MG63 (cell line): ENCODE measurements at regions not wholly inside any gene's neighbourhood (a gene's known extent, or its start where the extent isn't known, plus 50 kb on each side); places are given as distances from the start of the nearest gene placed in this dataset.
"Not testable (repeated sequence)": the region's sequence is repeated elsewhere in the genome, so short reads cannot be mapped to it uniquely, and the experiment has no call there.

Experiments
- DNase-seq: peaks from one replicate; pipeline ENCODE4 v3.0.0-alpha.2; 2020
- H3K27me3 ChIP-seq: fragments of 250-450 bp; sonication (Bioruptor Pico); 2 replicates; pipeline ENCODE4 v1.5.1; 2020; ENCODE audit warnings: mild to moderate bottlenecking, moderate library complexity
- H3K36me3 ChIP-seq: fragments of 250-450 bp; sonication (Bioruptor Pico); 2 replicates; pipeline ENCODE4 v1.5.1; 2020; ENCODE audit warnings: mild to moderate bottlenecking, moderate library complexity
- H3K4me3 ChIP-seq: fragments of 250-450 bp; sonication (Bioruptor Pico); 2 replicates; pipeline ENCODE4 v1.5.1; 2020; ENCODE audit warnings: mild to moderate bottlenecking, moderate library complexity
- H3K9me3 ChIP-seq: fragments of 250-450 bp; sonication (Bioruptor Pico); 2 replicates; pipeline ENCODE4 v1.5.1; 2020; ENCODE audit warnings: mild to moderate bottlenecking, moderate library complexity

GRCh38 chr13:74243637-74244526 is 109.7 kb upstream of the KLF12 start:
- H3K9me3 ChIP-seq = peaks cover 25% of the 10 kb centered on the region
- H3K4me3 ChIP-seq = no peak overlapping the region
- H3K27me3 ChIP-seq = no peaks in the 10 kb centered on the region
- no peaks in the 10 kb centered on the region; the same call in 1 of the 2 replicates for H3K36me3 ChIP-seq
- DNase-seq = no peak

DNA sequence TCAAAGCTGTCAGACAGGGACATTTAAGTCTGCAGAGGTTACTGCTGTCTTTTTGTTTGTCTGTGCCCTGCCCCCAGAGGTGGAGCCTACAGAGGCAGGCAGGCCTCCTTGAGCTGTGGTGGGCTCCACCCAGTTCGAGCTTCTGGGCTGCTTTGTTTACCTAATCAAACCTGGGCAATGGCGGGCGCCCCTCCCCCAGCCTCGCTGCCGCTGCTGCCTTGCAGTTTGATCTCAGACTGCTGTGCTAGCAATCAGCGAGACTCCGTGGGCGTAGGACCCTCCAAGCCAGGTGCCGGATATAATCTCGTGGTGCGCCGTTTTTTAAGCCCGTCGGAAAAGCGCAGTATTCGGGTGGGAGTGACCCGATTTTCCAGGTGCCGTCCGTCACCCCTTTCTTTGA is 107.1 kb upstream of the KLF12 start:
- not testable (repeated sequence) for H3K27me3 ChIP-seq, H3K4me3 ChIP-seq, H3K36me3 ChIP-seq, DNase-seq
- peaks cover 18% of the 10 kb centered on the region for H3K9me3 ChIP-seq

DNA sequence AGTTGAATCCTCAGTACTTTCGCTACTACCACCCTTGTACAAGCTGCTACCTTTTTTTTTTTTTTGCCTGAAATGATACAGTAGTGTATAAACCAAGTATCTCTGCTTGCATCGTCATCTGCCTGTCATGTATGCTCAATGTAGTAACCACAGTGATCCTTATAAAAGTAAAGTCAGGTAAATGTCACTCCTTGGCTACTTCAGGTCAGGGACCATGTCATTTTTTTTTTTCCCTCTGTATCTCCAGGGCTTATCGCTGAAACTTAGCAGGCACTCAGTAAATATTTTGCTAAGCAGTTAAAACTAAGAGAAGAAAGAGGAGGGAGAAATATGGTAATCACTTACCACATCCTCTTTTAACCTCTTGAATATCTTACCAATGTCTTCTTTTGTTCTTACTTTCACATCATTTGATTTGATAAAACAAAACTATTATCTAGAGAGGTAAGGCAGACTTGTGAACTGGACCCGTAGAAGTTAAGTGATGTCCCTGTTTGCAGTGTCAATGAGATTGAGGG is 96.8 kb upstream of the KLF12 start:
- DNase-seq = no peak
- no peaks in the 10 kb centered on the region for H3K27me3 ChIP-seq
- H3K4me3 ChIP-seq = no peak overlapping the region
- H3K36me3 ChIP-seq = no peaks in the 10 kb centered on the region
- H3K9me3 ChIP-seq = no peaks in the 10 kb centered on the region; the same call in 1 of the 2 replicates

DNA sequence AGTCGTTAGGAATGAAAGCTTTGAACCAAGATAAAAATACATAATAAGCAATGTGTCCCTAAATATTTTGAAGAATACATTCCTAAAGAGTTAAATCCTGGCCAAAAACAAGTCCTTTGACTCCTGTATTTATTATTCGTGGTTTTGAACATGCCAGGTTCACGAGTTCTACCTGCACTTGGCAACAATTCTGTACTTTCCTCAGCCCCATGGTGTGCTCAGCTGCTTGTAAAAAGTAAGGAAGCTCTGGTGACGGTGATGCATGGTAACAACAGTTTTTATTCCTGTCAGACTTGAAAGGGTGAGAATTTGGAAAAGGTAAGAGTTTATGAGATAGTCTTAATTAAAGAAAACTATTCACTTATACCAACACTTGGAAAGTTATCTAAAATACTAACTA is 95.0 kb upstream of the KLF12 start:
- H3K4me3 ChIP-seq = no peak overlapping the region
- no peak for DNase-seq
- H3K27me3 ChIP-seq = no peaks in the 10 kb centered on the region

GRCh38 chr13:74227476-74228158 is 93.4 kb upstream of the KLF12 start:
- no peak for DNase-seq
- no peak overlapping the region for H3K4me3 ChIP-seq
- H3K27me3 ChIP-seq = no peaks in the 10 kb centered on the region
- H3K9me3 ChIP-seq = no peaks in the 10 kb centered on the region; the same call in 1 of the 2 replicates
- H3K36me3 ChIP-seq = no peaks in the 10 kb centered on the region

More for the DNA sequence above, 95.0 kb upstream of the KLF12 start:
- H3K36me3 ChIP-seq = no peaks in the 10 kb centered on the region
- H3K9me3 ChIP-seq = no peaks in the 10 kb centered on the region; the same call in 1 of the 2 replicates

- H3K9me3 ChIP-seq = no peaks in the 10 kb centered on the region; the same call in 1 of the 2 replicates
- no peaks in the 10 kb centered on the region for H3K27me3 ChIP-seq
- no peaks in the 10 kb centered on the region for H3K36me3 ChIP-seq
- DNase-seq = no peak
- H3K4me3 ChIP-seq = no peak overlapping the region
Measured at GRCh38 chr13:74226791-74227475, 92.7 kb upstream of the KLF12 start.

DNA sequence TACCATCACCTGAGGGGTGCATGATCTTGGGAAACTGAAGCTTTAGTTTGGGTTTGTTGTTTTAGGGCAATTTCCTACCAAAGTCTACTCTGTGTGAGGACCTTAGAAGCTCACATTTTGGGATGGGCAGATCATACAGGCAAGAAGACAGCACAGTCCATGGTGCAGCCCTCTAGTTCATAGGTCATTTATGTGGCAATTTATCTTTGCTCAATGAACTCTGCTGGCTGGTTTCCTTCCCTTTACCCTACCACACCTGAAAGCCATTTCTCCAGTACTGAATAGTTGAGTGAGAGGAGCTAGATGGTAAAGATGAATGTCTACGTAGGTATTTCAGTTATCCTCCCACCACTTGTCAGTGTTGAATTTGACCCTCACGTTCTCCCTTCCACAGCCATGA is 87.5 kb upstream of the KLF12 start:
- no peak for DNase-seq
- no peaks in the 10 kb centered on the region for H3K27me3 ChIP-seq
- H3K4me3 ChIP-seq = no peak overlapping the region
- H3K36me3 ChIP-seq = no peaks in the 10 kb centered on the region
- no peaks in the 10 kb centered on the region for H3K9me3 ChIP-seq

DNA sequence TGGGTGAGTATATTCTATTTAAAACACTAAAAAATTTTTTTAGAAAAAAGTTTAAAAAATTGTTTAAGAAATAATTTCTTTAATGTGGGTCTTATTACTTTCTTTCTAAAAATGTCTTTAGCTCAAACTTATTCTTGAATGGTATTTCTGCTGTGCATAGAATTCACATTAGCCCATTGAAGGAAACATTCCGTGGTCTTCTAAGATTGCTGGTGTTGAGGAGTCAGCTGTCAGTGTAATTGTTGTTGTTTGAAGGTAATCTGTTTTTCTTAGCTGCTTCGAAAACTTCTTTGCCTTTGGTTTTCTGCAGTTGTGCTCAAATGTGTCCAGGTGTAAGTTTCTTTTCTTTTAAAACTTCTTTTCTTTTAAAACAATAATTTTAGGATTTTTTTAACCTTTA is 85.4 kb upstream of the KLF12 start:
- Histone ChIP-seq H3K36me3 (no peaks in the 10 kb centered on the region), H3K4me3 (no peak overlapping the region), H3K9me3 (no peaks in the 10 kb centered on the region), H3K27me3 (no peaks in the 10 kb centered on the region)
- no peak for DNase-seq

DNA sequence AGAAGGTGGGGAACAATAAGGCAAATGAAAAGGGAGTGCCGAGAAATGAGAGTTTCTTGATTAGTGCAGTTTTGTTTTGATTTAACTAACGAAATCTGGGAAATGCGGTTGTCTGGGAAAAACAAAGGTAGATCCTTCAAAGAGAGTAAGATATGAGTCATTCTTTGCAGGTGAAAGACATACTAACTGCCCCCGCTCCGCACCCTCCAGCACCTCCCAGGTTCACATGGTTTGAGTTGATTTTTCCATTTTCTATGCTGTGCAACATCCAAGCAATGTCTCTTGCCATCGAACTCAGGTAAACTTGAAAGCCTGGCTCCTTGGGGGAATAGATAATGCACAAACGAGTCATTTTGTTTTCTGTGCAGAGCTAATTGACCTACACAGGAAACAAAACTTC is 84.1 kb upstream of the KLF12 start:
- no peak for DNase-seq
- H3K4me3 ChIP-seq = no peak overlapping the region
- no peaks in the 10 kb centered on the region for H3K27me3 ChIP-seq
- H3K9me3 ChIP-seq = no peaks in the 10 kb centered on the region
- no peaks in the 10 kb centered on the region for H3K36me3 ChIP-seq

DNA sequence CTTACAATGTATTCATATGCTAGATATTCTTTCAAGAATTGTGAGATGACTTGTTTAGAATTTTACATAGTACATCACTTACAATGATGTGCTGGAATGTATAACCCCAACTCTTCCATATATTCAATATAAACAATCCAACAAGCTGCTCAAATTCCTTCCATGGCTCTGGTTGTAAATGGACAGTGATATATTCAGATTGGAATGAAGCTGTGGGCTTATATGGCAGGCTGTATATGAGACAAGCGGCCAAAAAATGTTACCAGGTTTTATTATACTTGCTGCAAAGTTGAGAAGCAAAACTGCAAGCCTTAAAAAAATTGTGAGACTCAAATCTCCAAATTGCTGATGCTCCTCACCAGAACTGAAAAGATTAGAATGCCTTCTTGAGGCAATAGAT is 83.6 kb upstream of the KLF12 start:
- Histone ChIP-seq H3K9me3 (no peaks in the 10 kb centered on the region), H3K36me3 (no peaks in the 10 kb centered on the region), H3K4me3 (no peak overlapping the region), H3K27me3 (no peaks in the 10 kb centered on the region)
- DNase-seq = no peak

- Histone ChIP-seq H3K36me3 (no peaks in the 10 kb centered on the region), H3K4me3 (no peak overlapping the region)
- no peak for DNase-seq
Measured at GRCh38 chr13:74215420-74215819, 81.2 kb upstream of the KLF12 start.

DNA sequence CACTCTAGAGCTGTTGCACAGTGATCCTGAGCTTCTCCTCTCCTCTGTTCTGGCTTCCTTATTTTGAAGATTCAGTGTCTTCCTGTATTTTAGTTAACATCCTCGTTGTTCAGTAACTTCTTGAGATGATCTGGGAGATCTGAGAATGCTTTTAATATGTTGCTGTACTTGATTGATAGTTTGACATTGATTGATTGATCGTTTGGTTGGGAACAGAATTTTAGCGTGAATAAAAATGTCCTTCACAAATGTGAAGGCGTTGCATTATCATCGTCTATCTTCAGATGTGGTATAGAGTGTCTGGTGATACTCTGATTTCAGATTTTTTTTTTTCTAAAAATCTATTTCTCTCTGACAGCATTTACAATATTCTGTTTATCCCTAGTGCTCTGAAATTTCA is 80.1 kb upstream of the KLF12 start:
- Histone ChIP-seq H3K36me3 (no peaks in the 10 kb centered on the region), H3K9me3 (no peaks in the 10 kb centered on the region), H3K4me3 (no peak overlapping the region), H3K27me3 (no peaks in the 10 kb centered on the region)
- DNase-seq = no peak

More at GRCh38 chr13:74215420-74215819, 81.2 kb upstream of the KLF12 start:
- no peaks in the 10 kb centered on the region for H3K9me3 ChIP-seq
- H3K27me3 ChIP-seq = no peaks in the 10 kb centered on the region

DNA sequence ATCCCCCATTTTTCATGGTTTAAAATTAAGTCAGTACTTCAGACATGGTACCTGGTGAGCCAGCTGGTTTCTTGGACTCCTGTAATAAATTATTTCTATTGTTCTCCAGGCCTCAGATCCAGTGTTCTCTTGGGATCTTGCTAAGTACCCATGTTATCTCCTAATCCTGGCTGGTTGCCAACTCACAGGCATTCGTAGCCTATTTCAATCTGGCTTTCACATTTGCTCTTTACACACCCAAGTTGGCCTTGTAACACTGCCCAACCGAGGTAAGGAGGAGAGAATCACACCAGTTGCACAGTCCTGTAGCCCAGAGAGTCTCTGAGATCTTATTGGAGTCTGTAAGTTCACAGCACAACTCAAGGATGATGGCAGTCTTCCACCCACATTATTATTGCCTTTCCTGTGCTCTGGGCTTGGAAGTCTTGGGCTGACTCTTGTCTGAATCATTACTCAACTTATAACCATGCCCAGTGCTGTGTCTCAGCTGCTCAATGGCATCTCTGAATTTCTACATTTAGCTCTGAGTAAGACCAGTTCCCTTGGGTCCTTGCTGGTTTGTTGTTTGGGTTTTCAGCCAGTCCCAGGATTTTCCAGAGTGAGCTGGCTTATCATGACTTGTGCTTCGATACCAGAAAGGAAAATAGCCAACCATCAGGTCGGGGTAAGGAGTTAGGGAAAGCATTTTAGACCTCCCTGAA is 76.6 kb upstream of the KLF12 start:
- peak; percentile 81 for DNase-seq
- Histone ChIP-seq H3K36me3 (no peaks in the 10 kb centered on the region), H3K9me3 (0 out of 2 replicates have a peak, but pooled peaks cover 4% of the 10 kb centered on the region), H3K27me3 (no peaks in the 10 kb centered on the region), H3K4me3 (no peak overlapping the region)

DNA sequence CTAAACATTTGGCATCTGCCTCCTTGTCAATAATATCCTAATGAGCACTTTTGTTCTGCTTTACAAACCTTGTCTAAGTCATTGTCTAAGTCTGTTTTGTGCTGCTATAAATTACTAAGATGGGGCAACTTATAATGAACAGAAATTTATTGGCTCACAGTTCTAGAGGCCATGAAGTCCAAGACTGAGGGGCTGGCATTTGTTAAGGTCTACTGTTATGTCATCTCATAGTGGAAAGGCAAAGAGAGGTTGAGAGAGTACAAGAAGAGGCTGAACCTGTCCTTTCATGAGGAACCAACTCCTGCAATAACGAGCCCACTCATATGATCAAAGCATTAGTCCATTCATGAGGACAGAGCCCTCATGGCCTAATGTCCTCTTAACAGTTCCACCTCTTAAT is 72.7 kb upstream of the KLF12 start:
- H3K36me3 ChIP-seq = no peaks in the 10 kb centered on the region
- no peak for DNase-seq
- H3K9me3 ChIP-seq = 0 out of 2 replicates have a peak, but pooled peaks cover 4% of the 10 kb centered on the region
- no peaks in the 10 kb centered on the region for H3K27me3 ChIP-seq
- no peak overlapping the region for H3K4me3 ChIP-seq

DNA sequence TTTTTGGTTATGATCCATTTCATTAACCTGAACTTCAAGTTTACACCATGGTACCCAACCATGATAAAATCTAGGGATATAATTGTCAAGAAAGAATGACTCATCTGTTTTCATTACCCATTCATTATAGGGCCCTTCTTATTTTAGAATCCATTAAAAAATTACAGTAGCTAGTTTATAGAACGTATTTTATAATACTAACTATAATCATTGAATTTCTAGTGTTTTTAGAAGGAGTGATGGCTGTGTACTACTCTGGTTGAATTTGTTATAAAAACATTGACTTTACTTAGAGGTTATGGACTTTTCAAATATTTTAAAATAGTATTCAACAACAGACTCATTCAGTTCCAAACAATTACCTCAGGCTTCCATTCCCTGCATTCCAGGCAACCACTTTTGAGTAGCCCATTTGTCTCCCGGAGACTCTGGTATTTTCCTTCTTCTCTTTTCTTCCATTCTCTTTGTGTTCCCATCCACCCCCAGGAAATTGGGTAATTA is 71.9 kb upstream of the KLF12 start:
- Histone ChIP-seq H3K9me3 (0 out of 2 replicates have a peak, but pooled peaks cover 4% of the 10 kb centered on the region), H3K36me3 (no peaks in the 10 kb centered on the region), H3K4me3 (no peak overlapping the region), H3K27me3 (no peaks in the 10 kb centered on the region)
- no peak for DNase-seq

- no peaks in the 10 kb centered on the region for H3K27me3 ChIP-seq
- H3K36me3 ChIP-seq = no peaks in the 10 kb centered on the region
- 0 out of 2 replicates have a peak, but pooled peaks cover 4% of the 10 kb centered on the region for H3K9me3 ChIP-seq
- no peak for DNase-seq
- no peak overlapping the region for H3K4me3 ChIP-seq
Measured at GRCh38 chr13:74205313-74205690, 71.1 kb upstream of the KLF12 start.
